KMS-11 (cell line): ENCODE measurements at regions not wholly inside any gene's neighbourhood (a gene's known extent, or its start where the extent isn't known, plus 50 kb on each side); places are given as distances from the start of the nearest gene placed in this dataset.

Experiments used
- H2AFZ ChIP-seq: fragments of 200-600 bp; sonication (generic); 2 replicates; pipeline ENCODE4 v1.6.1; 2016; ENCODE audit warnings: antibody characterized with exemption, mixed run types, low read depth
- H3K27ac ChIP-seq: fragments of 200-600 bp; sonication (generic); 2 replicates; pipeline ENCODE4 v1.6.1; 2016; ENCODE audit warnings: mild to moderate bottlenecking, mixed run types
- H3K27me3 ChIP-seq: fragments of 200-600 bp; sonication (generic); 2 replicates; pipeline ENCODE4 v1.6.1; 2017; ENCODE audit warnings: mild to moderate bottlenecking, low read depth, mixed run types, moderate library complexity; ENCODE audit not compliant: insufficient read depth
- H3K36me3 ChIP-seq: fragments of 200-600 bp; sonication (generic); 2 replicates; pipeline ENCODE4 v1.6.1; 2017; ENCODE audit warnings: mild to moderate bottlenecking, mixed run types; ENCODE audit not compliant: insufficient read depth
- H3K4me1 ChIP-seq: fragments of 200-600 bp; sonication (generic); 2 replicates; pipeline ENCODE4 v1.6.1; 2016; ENCODE audit warnings: mild to moderate bottlenecking, low read depth, mixed run types; ENCODE audit not compliant: poor library complexity, severe bottlenecking
- H3K4me2 ChIP-seq: fragments of 200-600 bp; sonication (generic); 2 replicates; pipeline ENCODE4 v1.7.0; 2016; ENCODE audit warnings: mild to moderate bottlenecking, mixed run types
- H3K4me3 ChIP-seq: fragments of 200-600 bp; sonication (generic); IDR thresholded peaks from 2 replicates; pipeline ENCODE4 v1.6.1; 2017; ENCODE audit warnings: low read depth, low read length, mixed read lengths; ENCODE audit not compliant: insufficient read depth
- H3K79me2 ChIP-seq: fragments of 200-600 bp; sonication (generic); 2 replicates; pipeline ENCODE4 v1.6.1; 2016; ENCODE audit warnings: low read depth, mixed run types; ENCODE audit not compliant: insufficient read depth
- H3K9ac ChIP-seq: fragments of 200-600 bp; sonication (generic); 2 replicates; pipeline ENCODE4 v1.6.1; 2016; ENCODE audit warnings: mild to moderate bottlenecking, mixed run types
- H4K20me1 ChIP-seq: fragments of 200-600 bp; sonication (generic); 2 replicates; pipeline ENCODE4 v1.6.1; 2016; ENCODE audit warnings: mild to moderate bottlenecking, mixed run types; ENCODE audit not compliant: insufficient read depth
- CTCF ChIP-seq: fragments of 200-600 bp; sonication (generic); conservative IDR thresholded peaks from 2 replicates; pipeline ENCODE4 v1.6.1; 2017; ENCODE audit warnings: low read depth, mild to moderate bottlenecking, antibody characterized with exemption, low read length, moderate library complexity, mixed read lengths

GRCh38 chr2:38475567-38475881, 98.5 kb upstream of the ATL2 start:
- no peaks in the 10 kb centered on the region for H3K27me3 ChIP-seq
- H4K20me1 ChIP-seq, result no peaks in the 10 kb centered on the region
- no peak overlapping the region for H3K27ac ChIP-seq
- TF ChIP-seq CTCF, result no peak
- no peak overlapping the region for H3K4me2 ChIP-seq
- H2AFZ ChIP-seq, result no peak overlapping the region
- no peaks in the 10 kb centered on the region for H3K79me2 ChIP-seq
- no peak overlapping the region for H3K9ac ChIP-seq
- no peaks in the 10 kb centered on the region for H3K36me3 ChIP-seq
- no peak overlapping the region for H3K4me3 ChIP-seq
- H3K4me1 ChIP-seq, result no peaks in the 10 kb centered on the region

- Histone ChIP-seq H3K4me3 (no peak overlapping the region), H4K20me1 (no peaks in the 10 kb centered on the region), H3K4me2 (no peak overlapping the region), H3K79me2 (no peaks in the 10 kb centered on the region), H3K9ac (no peak overlapping the region), H3K36me3 (no peaks in the 10 kb centered on the region), H2AFZ (no peak overlapping the region), H3K27ac (no peak overlapping the region), H3K4me1 (no peaks in the 10 kb centered on the region), H3K27me3 (no peaks in the 10 kb centered on the region)
- no peak for TF ChIP-seq CTCF
Measured at GRCh38 chr2:38474715-38475566, 97.9 kb upstream of the ATL2 start.

GRCh38 chr2:38474021-38474456, 97.0 kb upstream of the ATL2 start:
- no peak overlapping the region for H3K9ac ChIP-seq
- no peaks in the 10 kb centered on the region for H3K27me3 ChIP-seq
- H3K4me1 ChIP-seq, result no peaks in the 10 kb centered on the region
- no peak overlapping the region for H3K4me3 ChIP-seq
- no peak overlapping the region for H3K4me2 ChIP-seq
- H2AFZ ChIP-seq, result no peak overlapping the region
- no peak for TF ChIP-seq CTCF
- H3K79me2 ChIP-seq, result no peaks in the 10 kb centered on the region
- H3K36me3 ChIP-seq, result no peaks in the 10 kb centered on the region
- H3K27ac ChIP-seq, result no peak overlapping the region
- H4K20me1 ChIP-seq, result no peaks in the 10 kb centered on the region

GRCh38 chr2:38473333-38474005, 96.4 kb upstream of the ATL2 start:
- H3K79me2 ChIP-seq, result no peaks in the 10 kb centered on the region
- no peaks in the 10 kb centered on the region for H3K27me3 ChIP-seq
- H3K27ac ChIP-seq, result no peak overlapping the region
- no peak for TF ChIP-seq CTCF
- no peak overlapping the region for H3K9ac ChIP-seq
- no peaks in the 10 kb centered on the region for H4K20me1 ChIP-seq
- H2AFZ ChIP-seq, result no peak overlapping the region
- no peaks in the 10 kb centered on the region for H3K36me3 ChIP-seq
- no peak overlapping the region for H3K4me3 ChIP-seq
- no peak overlapping the region for H3K4me2 ChIP-seq
- no peaks in the 10 kb centered on the region for H3K4me1 ChIP-seq
